Left ventricle myocardium inferior (tissue), 1 donor: ENCODE measurements at regions not wholly inside any gene's neighbourhood (a gene's known extent, or its start where the extent isn't known, plus 50 kb on each side); places are given as distances from the start of the nearest gene placed in this dataset.

Source experiments
- DNase-seq: peaks from one replicate; pipeline ENCODE4 v3.0.0-alpha.2; 2020
- H3K27ac ChIP-seq: fragments of 200-600 bp; replicated peaks from 2 replicates; pipeline ENCODE4 v1.8.0; 2021
- H3K27me3 ChIP-seq: fragments of 200-600 bp; 2 replicates; pipeline ENCODE4 v1.8.0; 2021; ENCODE audit warnings: low read depth
- H3K36me3 ChIP-seq: fragments of 200-600 bp; 2 replicates; pipeline ENCODE4 v1.8.0; 2021
- H3K4me1 ChIP-seq: fragments of 200-600 bp; 2 replicates; pipeline ENCODE4 v1.8.0; 2021
- H3K4me3 ChIP-seq: fragments of 200-600 bp; 2 replicates; pipeline ENCODE4 v1.8.0; 2021; ENCODE audit warnings: mild to moderate bottlenecking, moderate library complexity
- H3K9me3 ChIP-seq: fragments of 200-600 bp; replicated peaks from 2 replicates; pipeline ENCODE4 v1.8.0; 2021
- intact Hi-C: fragments of 100-400 bp; cut with micrococcal nuclease; formaldehyde crosslinking; loops from one replicate; pipeline ENCODE4 v1.11.0; 2022
- TF ChIP-seq, protein P1 (sequence below): fragments of 200-600 bp; IDR thresholded peaks from 2 replicates; pipeline ENCODE4 v1.8.0; 2021; ENCODE audit warnings: antibody characterized with exemption, mild to moderate bottlenecking, borderline replicate concordance
- donor health status: DM: no; HTN: yes; CAD: no; lungs with severe emphysema.

DNA sequence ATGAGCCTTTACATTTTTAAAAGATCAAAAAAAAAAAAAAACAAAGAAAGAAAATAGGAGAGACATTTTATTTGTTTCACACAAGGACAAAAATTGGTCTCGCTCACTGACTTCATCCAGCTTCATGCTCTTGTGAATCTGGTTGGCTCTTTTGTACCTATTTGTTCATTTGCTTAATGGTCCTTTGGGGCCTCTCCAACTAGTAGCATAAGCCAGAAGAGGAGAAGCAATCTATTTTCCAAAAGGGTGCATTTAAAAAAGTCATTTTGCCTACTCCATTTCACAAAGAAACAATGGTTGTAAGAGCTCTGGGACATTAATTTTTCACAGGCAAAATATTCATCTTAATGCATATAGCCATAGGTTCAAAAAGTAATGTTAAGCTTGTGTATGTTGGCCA is 168.3 kb upstream of the ADAMTS9 start:
- Histone ChIP-seq H3K36me3 (no peaks in the 10 kb centered on the region), H3K4me1 (no peaks in the 10 kb centered on the region), H3K27me3 (no peaks in the 10 kb centered on the region), H3K4me3 (no peak overlapping the region), H3K27ac (no peak overlapping the region), H3K9me3 (no peaks in the 10 kb centered on the region)
- intact Hi-C loops, result no loop called here
- no peak for DNase-seq
- TF ChIP-seq, protein P1, sequence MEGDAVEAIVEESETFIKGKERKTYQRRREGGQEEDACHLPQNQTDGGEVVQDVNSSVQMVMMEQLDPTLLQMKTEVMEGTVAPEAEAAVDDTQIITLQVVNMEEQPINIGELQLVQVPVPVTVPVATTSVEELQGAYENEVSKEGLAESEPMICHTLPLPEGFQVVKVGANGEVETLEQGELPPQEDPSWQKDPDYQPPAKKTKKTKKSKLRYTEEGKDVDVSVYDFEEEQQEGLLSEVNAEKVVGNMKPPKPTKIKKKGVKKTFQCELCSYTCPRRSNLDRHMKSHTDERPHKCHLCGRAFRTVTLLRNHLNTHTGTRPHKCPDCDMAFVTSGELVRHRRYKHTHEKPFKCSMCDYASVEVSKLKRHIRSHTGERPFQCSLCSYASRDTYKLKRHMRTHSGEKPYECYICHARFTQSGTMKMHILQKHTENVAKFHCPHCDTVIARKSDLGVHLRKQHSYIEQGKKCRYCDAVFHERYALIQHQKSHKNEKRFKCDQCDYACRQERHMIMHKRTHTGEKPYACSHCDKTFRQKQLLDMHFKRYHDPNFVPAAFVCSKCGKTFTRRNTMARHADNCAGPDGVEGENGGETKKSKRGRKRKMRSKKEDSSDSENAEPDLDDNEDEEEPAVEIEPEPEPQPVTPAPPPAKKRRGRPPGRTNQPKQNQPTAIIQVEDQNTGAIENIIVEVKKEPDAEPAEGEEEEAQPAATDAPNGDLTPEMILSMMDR, result no peak

DNA sequence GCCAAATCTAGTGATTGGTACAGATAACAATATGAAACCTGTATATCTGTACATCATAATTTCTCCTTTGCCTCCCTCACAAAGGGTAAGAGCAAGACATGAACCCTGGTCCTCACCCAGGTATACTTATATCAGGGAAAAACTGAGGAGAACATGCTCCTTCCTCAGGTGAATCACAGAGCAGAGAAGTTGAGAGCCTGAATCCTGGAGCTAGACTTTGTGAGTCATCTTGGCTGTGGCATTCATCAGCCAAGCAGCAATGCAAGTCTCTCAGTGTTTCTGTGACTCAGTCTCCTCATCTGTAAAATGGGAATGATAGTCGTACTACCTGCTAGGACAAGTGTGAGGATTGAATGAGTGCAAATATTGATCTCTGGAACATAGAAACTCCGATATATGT is 165.7 kb upstream of the ADAMTS9 start:
- no peaks in the 10 kb centered on the region for H3K9me3 ChIP-seq
- intact Hi-C loops, result no loop called here
- no peak overlapping the region for H3K27ac ChIP-seq
- TF ChIP-seq, protein P1, result no peak
- no peaks in the 10 kb centered on the region for H3K27me3 ChIP-seq
- peaks cover 7% of the 10 kb centered on the region for H3K4me1 ChIP-seq
- DNase-seq, result no peak
- H3K4me3 ChIP-seq, result no peak overlapping the region
- H3K36me3 ChIP-seq, result no peaks in the 10 kb centered on the region

DNA sequence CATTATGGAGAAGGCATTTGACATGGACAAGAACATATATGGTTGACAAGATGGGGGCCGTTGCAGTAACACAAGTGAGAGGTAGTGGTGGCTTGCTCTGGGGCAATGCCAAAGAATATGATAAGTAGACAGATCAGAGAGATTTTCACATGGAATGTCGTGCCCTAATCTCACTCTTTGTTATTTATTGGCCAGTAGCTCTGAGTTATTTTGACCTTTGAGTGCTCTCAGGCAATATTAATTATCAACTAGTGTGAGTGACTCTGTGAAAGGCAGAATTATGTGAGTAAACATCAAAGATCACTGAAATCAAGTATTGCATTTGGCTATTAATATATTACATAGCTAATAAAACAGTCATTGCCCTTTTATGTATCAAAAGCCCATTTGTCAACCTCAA is 164.9 kb upstream of the ADAMTS9 start:
- intact Hi-C loops, result no loop called here
- TF ChIP-seq, protein P1, result no peak
- no peak for DNase-seq
- Histone ChIP-seq H3K27me3 (no peaks in the 10 kb centered on the region), H3K9me3 (no peaks in the 10 kb centered on the region), H3K4me3 (no peak overlapping the region), H3K36me3 (no peaks in the 10 kb centered on the region), H3K27ac (no peak overlapping the region), H3K4me1 (peaks cover 9% of the 10 kb centered on the region)

DNA sequence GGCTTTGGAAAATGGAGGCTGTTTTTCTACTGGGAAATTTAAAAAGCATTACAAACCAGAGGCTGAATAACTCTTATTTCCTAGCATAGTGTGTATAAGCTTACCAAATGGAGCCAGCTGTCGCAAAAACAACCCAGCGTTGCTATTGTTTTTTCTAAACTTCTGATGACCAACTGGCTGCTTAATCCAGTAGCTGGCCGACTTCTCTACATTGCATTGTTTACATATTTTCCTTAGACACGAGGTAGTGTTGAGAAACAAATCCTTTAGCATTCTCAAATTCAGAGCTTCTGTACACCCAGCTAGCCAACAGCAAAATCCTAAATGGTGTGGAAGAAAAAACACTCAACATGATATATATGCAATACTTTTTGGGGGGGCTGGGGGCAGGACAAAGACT is 161.0 kb upstream of the ADAMTS9 start:
- H3K27me3 ChIP-seq, result no peaks in the 10 kb centered on the region
- intact Hi-C loops, result no loop called here
- no peaks in the 10 kb centered on the region for H3K9me3 ChIP-seq
- H3K4me1 ChIP-seq, result peaks cover 9% of the 10 kb centered on the region
- H3K27ac ChIP-seq, result no peak overlapping the region
- DNase-seq, result no peak
- no peaks in the 10 kb centered on the region for H3K36me3 ChIP-seq
- no peak overlapping the region for H3K4me3 ChIP-seq
- TF ChIP-seq, protein P1, result no peak

DNA sequence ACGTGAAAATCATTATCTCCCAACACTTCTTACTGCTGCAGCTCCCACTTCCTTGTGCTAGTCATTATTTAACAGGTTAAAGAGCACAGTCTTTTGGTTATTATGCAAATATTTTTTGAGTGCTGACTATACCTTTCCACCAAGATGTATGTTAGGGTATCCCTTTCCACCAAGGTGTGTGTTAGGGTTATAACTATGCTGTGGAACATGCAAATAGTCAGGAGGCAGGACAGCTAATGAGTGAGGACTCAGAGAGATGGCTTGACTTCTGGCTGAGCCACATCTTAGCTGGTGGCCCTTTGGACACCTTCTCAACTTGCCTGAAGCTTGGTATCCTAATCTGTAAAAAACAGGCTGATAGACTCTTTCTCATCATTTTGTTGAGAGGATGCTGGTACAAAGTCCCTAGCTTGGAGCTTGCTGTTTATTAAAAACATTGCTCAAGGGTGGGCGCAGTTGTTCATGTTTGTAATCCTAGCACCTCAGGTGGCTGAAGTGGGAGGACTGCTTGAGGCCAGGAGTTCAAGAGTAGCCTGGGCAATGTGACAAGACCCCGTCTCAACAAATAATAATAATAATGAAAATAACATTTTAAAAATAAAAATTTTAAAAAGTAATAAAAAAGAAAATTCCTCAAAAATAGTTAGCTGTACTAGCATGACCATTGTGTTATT is 160.5 kb upstream of the ADAMTS9 start:
- no peak overlapping the region for H3K4me3 ChIP-seq
- no peaks in the 10 kb centered on the region for H3K27me3 ChIP-seq
- H3K9me3 ChIP-seq, result no peaks in the 10 kb centered on the region
- TF ChIP-seq, protein P1, result no peak
- intact Hi-C loops, result no loop called here
- no peaks in the 10 kb centered on the region for H3K36me3 ChIP-seq
- DNase-seq, result no peak
- H3K27ac ChIP-seq, result no peak overlapping the region
- H3K4me1 ChIP-seq, result peaks cover 9% of the 10 kb centered on the region
